Coronary artery (tissue), 2 donors: ENCODE measurements at regions not wholly inside any gene's neighbourhood (a gene's known extent, or its start where the extent isn't known, plus 50 kb on each side); places are given as distances from the start of the nearest gene placed in this dataset.

ENCODE experiments used
- DNase-seq: peaks from one replicate; pipeline ENCODE4 v3.0.0-alpha.2; 2017; ENCODE audit warnings: low spot score
- H3K27ac ChIP-seq, 2 donors: fragments of 200-600 bp; sonication (generic); one replicate each; pipeline ENCODE4 v1.5.1; 2016 to 2019
- H3K4me3 ChIP-seq: fragments of 200-600 bp; sonication (generic); 2 replicates; pipeline ENCODE4 v1.5.1; 2016; ENCODE audit warnings: mild to moderate bottlenecking, moderate library complexity
- CTCF ChIP-seq: fragments of 200-600 bp; sonication (generic); IDR thresholded peaks from one replicate; pipeline ENCODE4 v1.5.1; 2019; ENCODE audit warnings: antibody characterized with exemption

GRCh38 chr20:60904730-60905129 lies 347.3 kb upstream of the CDH4 start:
- DNase-seq = no peak
- TF ChIP-seq CTCF = no peak
- H3K27ac ChIP-seq = no peak overlapping the region
- H3K4me3 ChIP-seq = no peak overlapping the region

- no peak overlapping the region for H3K27ac ChIP-seq
- TF ChIP-seq CTCF = no peak
- no peak for DNase-seq
- H3K4me3 ChIP-seq = no peak overlapping the region
These were observed 346.1 kb upstream of the CDH4 start for GRCh38 chr20:60905919-60906318.

- DNase-seq = no peak
- H3K4me3 ChIP-seq = no peak overlapping the region
- TF ChIP-seq CTCF = no peak
- H3K27ac ChIP-seq = no peak overlapping the region
These were observed 345.5 kb upstream of the CDH4 start for GRCh38 chr20:60906555-60906954.

- TF ChIP-seq CTCF = no peak
- no peak overlapping the region for H3K27ac ChIP-seq
- DNase-seq = no peak
- no peak overlapping the region for H3K4me3 ChIP-seq
These were observed 338.8 kb upstream of the CDH4 start for GRCh38 chr20:60913298-60913697.

- no peak for TF ChIP-seq CTCF
- DNase-seq = no peak
- H3K27ac ChIP-seq = no peak overlapping the region
- no peak overlapping the region for H3K4me3 ChIP-seq
These were observed 330.9 kb upstream of the CDH4 start for GRCh38 chr20:60921022-60921622.

GRCh38 chr20:60926831-60927230 lies 325.2 kb upstream of the CDH4 start:
- TF ChIP-seq CTCF = no peak
- no peak for DNase-seq
- Histone ChIP-seq H3K4me3 (no peak overlapping the region), H3K27ac (no peak overlapping the region)

GRCh38 chr20:60928341-60928740 lies 323.7 kb upstream of the CDH4 start:
- Histone ChIP-seq H3K4me3 (no peak overlapping the region), H3K27ac (no peak overlapping the region)
- DNase-seq = no peak
- TF ChIP-seq CTCF = no peak
